Hepatocyte (in vitro differentiated cells): ENCODE measurements at regions not wholly inside any gene's neighbourhood (a gene's known extent, or its start where the extent isn't known, plus 50 kb on each side); places are given as distances from the start of the nearest gene placed in this dataset.

Experiments used
- DNase-seq: peaks from one replicate; pipeline ENCODE4 v3.0.0-alpha.2; 2016; ENCODE audit warnings: low spot score
- H2AFZ ChIP-seq: fragments of 200-600 bp; sonication (generic); 2 replicates; pipeline ENCODE4 v1.6.0; 2016; ENCODE audit warnings: antibody characterized with exemption, mild to moderate bottlenecking
- H3K27ac ChIP-seq: fragments of 200-600 bp; sonication (generic); 2 replicates; pipeline ENCODE4 v1.5.1; 2016; ENCODE audit warnings: mild to moderate bottlenecking
- H3K27me3 ChIP-seq: fragments of 200-600 bp; sonication (generic); 2 replicates; pipeline ENCODE4 v1.6.1; 2016
- H3K36me3 ChIP-seq: fragments of 200-600 bp; sonication (generic); replicated peaks from 2 replicates; pipeline ENCODE4 v1.5.1; 2016; ENCODE audit warnings: low read depth; ENCODE audit not compliant: insufficient read depth
- H3K4me1 ChIP-seq: fragments of 200-600 bp; sonication (generic); 2 replicates; pipeline ENCODE4 v1.5.1; 2016; ENCODE audit warnings: mild to moderate bottlenecking, moderate library complexity; ENCODE audit not compliant: insufficient read depth
- H3K4me2 ChIP-seq: fragments of 200-600 bp; sonication (generic); 2 replicates; pipeline ENCODE4 v1.6.0; 2016
- H3K4me3 ChIP-seq: fragments of 200-600 bp; sonication (generic); 2 replicates; pipeline ENCODE4 v1.5.1; 2016; ENCODE audit warnings: mild to moderate bottlenecking
- H3K79me2 ChIP-seq: fragments of 200-600 bp; sonication (generic); 2 replicates; pipeline ENCODE4 v1.6.0; 2017; ENCODE audit warnings: mild to moderate bottlenecking
- H3K9me2 ChIP-seq: fragments of 200-600 bp; sonication (generic); replicated peaks from 2 replicates; pipeline ENCODE4 v1.6.0; 2017; ENCODE audit warnings: mild to moderate bottlenecking; ENCODE audit not compliant: insufficient read depth
- H3K9me3 ChIP-seq: fragments of 200-600 bp; sonication (generic); 2 replicates; pipeline ENCODE4 v1.5.1; 2016; ENCODE audit warnings: low read depth, mild to moderate bottlenecking
- H4K20me1 ChIP-seq: fragments of 200-600 bp; sonication (generic); 2 replicates; pipeline ENCODE4 v1.6.0; 2016; ENCODE audit warnings: mild to moderate bottlenecking; ENCODE audit not compliant: insufficient read depth, poor library complexity, severe bottlenecking
- EZH2 ChIP-seq: fragments of 200-600 bp; sonication (generic); IDR thresholded peaks from 2 replicates; pipeline ENCODE4 v1.6.1; 2016; ENCODE audit warnings: antibody characterized with exemption, mild to moderate bottlenecking, borderline replicate concordance
- EZH2phosphoT487 ChIP-seq: fragments of 200-600 bp; sonication (generic); IDR thresholded peaks from one replicate; pipeline ENCODE4 v1.6.1; 2018; ENCODE audit warnings: antibody characterized with exemption, mild to moderate bottlenecking, low read depth, moderate library complexity; ENCODE audit not compliant: unreplicated experiment, severe bottlenecking
- WGBS: methylation state at CpG from one replicate; pipeline ENCODE4 v1.1.6; 2016; ENCODE audit warnings: low lambda C conversion rate; ENCODE audit errors: missing lambda C conversion rate; 5-methylcytosine and 5-hydroxymethylcytosine counted together
- TF ChIP-seq, protein P1 (sequence below): fragments of 200-600 bp; sonication (generic); IDR thresholded peaks from 2 replicates; pipeline ENCODE4 v1.5.1; 2016; ENCODE audit warnings: antibody characterized with exemption, mild to moderate bottlenecking; ENCODE audit not compliant: poor library complexity

DNA sequence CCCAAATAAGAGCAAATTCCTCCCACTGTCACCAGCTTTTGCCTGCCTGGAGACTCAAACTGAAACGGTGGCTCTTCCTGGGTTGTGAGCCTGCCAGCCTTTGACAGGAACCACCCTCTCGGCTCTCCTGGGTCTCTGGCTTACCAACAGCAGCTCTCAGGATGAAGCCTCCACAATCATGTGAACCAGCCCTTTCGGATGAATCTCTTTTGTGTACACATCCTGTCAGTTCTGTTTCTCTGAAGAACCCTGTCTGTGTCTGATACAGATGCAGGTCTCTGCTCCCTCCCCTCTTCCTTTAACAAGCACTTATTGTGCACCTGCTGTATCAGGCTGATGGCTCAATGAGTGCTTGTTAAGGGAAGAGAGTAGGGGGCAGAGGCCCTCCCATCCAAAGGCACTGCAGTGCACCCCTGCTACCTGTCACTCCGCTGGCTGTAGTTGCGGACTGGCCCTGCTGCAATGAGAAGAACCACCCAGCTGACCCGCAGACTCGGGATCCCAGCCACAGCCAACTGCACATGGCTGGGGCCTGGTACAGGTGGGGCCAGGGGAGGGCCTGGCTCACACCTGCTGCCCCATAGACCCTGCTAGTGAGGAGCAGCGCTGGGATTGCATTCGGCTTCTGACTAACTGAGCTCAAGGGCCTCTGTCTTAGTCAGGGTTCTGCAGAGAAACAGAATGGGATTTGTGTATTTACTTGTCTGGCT lies 120.1 kb upstream of the PMEPA1 start:
- Histone ChIP-seq H3K9me2 (no peaks in the 10 kb centered on the region), H3K4me2 (no peak overlapping the region), H3K27me3 (no peaks in the 10 kb centered on the region), H3K79me2 (no peaks in the 10 kb centered on the region), H4K20me1 (no peaks in the 10 kb centered on the region), H2AFZ (no peak overlapping the region), H3K36me3 (no peaks in the 10 kb centered on the region), H3K4me1 (no peaks in the 10 kb centered on the region), H3K4me3 (no peak overlapping the region), H3K27ac (no peak overlapping the region), H3K9me3 (no peaks in the 10 kb centered on the region)
- WGBS: 86% methylated on average over 9 of the region's 9 CpGs
- DNase-seq: no peak
- TF ChIP-seq EZH2phosphoT487 (no peak), EZH2 (no peak)
- TF ChIP-seq, protein P1, sequence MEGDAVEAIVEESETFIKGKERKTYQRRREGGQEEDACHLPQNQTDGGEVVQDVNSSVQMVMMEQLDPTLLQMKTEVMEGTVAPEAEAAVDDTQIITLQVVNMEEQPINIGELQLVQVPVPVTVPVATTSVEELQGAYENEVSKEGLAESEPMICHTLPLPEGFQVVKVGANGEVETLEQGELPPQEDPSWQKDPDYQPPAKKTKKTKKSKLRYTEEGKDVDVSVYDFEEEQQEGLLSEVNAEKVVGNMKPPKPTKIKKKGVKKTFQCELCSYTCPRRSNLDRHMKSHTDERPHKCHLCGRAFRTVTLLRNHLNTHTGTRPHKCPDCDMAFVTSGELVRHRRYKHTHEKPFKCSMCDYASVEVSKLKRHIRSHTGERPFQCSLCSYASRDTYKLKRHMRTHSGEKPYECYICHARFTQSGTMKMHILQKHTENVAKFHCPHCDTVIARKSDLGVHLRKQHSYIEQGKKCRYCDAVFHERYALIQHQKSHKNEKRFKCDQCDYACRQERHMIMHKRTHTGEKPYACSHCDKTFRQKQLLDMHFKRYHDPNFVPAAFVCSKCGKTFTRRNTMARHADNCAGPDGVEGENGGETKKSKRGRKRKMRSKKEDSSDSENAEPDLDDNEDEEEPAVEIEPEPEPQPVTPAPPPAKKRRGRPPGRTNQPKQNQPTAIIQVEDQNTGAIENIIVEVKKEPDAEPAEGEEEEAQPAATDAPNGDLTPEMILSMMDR: no peak

DNA sequence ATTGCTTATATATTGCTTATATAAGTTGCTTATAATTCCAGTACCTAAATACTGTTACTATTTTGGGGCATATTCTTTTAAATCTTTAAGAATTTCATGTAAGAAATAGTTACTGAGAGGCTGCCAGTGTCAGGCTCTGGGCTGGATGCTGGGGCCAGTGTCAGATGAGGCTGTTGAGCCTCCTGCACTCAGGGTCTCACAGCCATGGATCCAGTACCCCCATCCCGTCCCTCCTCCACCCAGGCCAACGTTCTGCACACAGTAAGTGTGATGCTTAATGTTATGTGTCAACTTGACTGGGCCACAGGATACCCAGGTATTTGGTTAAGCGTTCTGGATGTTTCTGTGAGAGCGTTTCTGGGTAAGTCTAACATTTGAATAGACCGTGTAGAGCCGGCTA lies 119.5 kb upstream of the PMEPA1 start:
- Histone ChIP-seq H4K20me1 (no peaks in the 10 kb centered on the region), H3K4me3 (no peak overlapping the region), H3K9me2 (no peaks in the 10 kb centered on the region), H3K4me2 (no peak overlapping the region), H3K4me1 (no peaks in the 10 kb centered on the region), H3K36me3 (no peaks in the 10 kb centered on the region), H3K27me3 (no peaks in the 10 kb centered on the region), H2AFZ (no peak overlapping the region), H3K27ac (no peak overlapping the region), H3K9me3 (no peaks in the 10 kb centered on the region), H3K79me2 (no peaks in the 10 kb centered on the region)
- DNase-seq: no peak
- TF ChIP-seq EZH2: no peak
- no peak for TF ChIP-seq EZH2phosphoT487
- TF ChIP-seq, protein P1: no peak
- WGBS: 87% methylated on average over 6 of the region's 6 CpGs

DNA sequence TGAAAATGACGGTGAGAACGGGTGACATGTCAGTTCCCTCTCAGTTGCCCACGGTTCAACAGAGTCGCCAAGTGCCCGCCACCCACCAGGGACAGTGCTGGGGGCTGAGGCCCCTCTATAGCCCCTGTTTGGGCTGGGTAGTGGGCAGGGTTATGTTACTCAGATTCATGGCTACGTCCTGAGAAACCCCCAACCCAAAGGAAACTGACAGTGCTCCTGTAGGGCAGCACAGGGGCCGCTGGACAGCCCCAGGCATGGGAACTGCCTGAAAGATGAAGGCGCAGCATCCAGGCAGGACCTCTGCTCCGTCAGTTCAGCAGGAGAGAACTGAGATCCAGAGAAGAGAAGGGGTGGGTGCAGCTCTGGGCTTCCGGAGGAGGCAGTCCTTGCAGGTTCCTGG lies 118.9 kb upstream of the PMEPA1 start:
- no peak overlapping the region for H3K4me3 ChIP-seq
- H3K36me3 ChIP-seq: no peaks in the 10 kb centered on the region
- H4K20me1 ChIP-seq: no peaks in the 10 kb centered on the region
- H3K4me2 ChIP-seq: no peak overlapping the region
- no peaks in the 10 kb centered on the region for H3K4me1 ChIP-seq
- WGBS: 85% methylated on average over 10 of the region's 10 CpGs
- no peaks in the 10 kb centered on the region for H3K79me2 ChIP-seq
- H3K9me3 ChIP-seq: no peaks in the 10 kb centered on the region
- H2AFZ ChIP-seq: no peak overlapping the region
- TF ChIP-seq, protein P1: no peak
- TF ChIP-seq EZH2 (no peak), EZH2phosphoT487 (no peak)
- no peaks in the 10 kb centered on the region for H3K27me3 ChIP-seq
- no peaks in the 10 kb centered on the region for H3K9me2 ChIP-seq
- no peak overlapping the region for H3K27ac ChIP-seq
- DNase-seq: no peak
